ENCODE measurements at regions not wholly inside any gene's neighbourhood (a gene's known extent, or its start where the extent isn't known, plus 50 kb on each side); places are given as distances from the start of the nearest gene placed in this dataset.

GRCh38 chr14:53331247-53331646 is 178.1 kb upstream of the DDHD1 start (continued):
- TF ChIP-seq, protein P1, sequence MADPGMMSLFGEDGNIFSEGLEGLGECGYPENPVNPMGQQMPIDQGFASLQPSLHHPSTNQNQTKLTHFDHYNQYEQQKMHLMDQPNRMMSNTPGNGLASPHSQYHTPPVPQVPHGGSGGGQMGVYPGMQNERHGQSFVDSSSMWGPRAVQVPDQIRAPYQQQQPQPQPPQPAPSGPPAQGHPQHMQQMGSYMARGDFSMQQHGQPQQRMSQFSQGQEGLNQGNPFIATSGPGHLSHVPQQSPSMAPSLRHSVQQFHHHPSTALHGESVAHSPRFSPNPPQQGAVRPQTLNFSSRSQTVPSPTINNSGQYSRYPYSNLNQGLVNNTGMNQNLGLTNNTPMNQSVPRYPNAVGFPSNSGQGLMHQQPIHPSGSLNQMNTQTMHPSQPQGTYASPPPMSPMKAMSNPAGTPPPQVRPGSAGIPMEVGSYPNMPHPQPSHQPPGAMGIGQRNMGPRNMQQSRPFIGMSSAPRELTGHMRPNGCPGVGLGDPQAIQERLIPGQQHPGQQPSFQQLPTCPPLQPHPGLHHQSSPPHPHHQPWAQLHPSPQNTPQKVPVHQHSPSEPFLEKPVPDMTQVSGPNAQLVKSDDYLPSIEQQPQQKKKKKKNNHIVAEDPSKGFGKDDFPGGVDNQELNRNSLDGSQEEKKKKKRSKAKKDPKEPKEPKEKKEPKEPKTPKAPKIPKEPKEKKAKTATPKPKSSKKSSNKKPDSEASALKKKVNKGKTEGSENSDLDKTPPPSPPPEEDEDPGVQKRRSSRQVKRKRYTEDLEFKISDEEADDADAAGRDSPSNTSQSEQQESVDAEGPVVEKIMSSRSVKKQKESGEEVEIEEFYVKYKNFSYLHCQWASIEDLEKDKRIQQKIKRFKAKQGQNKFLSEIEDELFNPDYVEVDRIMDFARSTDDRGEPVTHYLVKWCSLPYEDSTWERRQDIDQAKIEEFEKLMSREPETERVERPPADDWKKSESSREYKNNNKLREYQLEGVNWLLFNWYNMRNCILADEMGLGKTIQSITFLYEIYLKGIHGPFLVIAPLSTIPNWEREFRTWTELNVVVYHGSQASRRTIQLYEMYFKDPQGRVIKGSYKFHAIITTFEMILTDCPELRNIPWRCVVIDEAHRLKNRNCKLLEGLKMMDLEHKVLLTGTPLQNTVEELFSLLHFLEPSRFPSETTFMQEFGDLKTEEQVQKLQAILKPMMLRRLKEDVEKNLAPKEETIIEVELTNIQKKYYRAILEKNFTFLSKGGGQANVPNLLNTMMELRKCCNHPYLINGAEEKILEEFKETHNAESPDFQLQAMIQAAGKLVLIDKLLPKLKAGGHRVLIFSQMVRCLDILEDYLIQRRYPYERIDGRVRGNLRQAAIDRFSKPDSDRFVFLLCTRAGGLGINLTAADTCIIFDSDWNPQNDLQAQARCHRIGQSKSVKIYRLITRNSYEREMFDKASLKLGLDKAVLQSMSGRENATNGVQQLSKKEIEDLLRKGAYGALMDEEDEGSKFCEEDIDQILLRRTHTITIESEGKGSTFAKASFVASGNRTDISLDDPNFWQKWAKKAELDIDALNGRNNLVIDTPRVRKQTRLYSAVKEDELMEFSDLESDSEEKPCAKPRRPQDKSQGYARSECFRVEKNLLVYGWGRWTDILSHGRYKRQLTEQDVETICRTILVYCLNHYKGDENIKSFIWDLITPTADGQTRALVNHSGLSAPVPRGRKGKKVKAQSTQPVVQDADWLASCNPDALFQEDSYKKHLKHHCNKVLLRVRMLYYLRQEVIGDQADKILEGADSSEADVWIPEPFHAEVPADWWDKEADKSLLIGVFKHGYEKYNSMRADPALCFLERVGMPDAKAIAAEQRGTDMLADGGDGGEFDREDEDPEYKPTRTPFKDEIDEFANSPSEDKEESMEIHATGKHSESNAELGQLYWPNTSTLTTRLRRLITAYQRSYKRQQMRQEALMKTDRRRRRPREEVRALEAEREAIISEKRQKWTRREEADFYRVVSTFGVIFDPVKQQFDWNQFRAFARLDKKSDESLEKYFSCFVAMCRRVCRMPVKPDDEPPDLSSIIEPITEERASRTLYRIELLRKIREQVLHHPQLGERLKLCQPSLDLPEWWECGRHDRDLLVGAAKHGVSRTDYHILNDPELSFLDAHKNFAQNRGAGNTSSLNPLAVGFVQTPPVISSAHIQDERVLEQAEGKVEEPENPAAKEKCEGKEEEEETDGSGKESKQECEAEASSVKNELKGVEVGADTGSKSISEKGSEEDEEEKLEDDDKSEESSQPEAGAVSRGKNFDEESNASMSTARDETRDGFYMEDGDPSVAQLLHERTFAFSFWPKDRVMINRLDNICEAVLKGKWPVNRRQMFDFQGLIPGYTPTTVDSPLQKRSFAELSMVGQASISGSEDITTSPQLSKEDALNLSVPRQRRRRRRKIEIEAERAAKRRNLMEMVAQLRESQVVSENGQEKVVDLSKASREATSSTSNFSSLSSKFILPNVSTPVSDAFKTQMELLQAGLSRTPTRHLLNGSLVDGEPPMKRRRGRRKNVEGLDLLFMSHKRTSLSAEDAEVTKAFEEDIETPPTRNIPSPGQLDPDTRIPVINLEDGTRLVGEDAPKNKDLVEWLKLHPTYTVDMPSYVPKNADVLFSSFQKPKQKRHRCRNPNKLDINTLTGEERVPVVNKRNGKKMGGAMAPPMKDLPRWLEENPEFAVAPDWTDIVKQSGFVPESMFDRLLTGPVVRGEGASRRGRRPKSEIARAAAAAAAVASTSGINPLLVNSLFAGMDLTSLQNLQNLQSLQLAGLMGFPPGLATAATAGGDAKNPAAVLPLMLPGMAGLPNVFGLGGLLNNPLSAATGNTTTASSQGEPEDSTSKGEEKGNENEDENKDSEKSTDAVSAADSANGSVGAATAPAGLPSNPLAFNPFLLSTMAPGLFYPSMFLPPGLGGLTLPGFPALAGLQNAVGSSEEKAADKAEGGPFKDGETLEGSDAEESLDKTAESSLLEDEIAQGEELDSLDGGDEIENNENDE (IDR thresholded peaks at IDR 0.05; ENCODE audit: insufficient replicate concordance, low read length): no peak
- TF ChIP-seq RXRA (IDR thresholded peaks at IDR 0.05; ENCODE audit: insufficient read depth, low read depth, low read length) (no peak), POLR2AphosphoS5 (IDR thresholded peaks at IDR 0.05; ENCODE audit: low read depth, low read length) (no peak), SIRT6 (IDR thresholded peaks at IDR 0.05; ENCODE audit: low read length) (no peak), RBBP5 (IDR thresholded peaks at IDR 0.05; ENCODE audit: borderline replicate concordance, low read depth, low read length) (no peak), CTCF (IDR thresholded peaks at IDR 0.05; ENCODE audit: control extremely low read depth in 1 of 3, insufficient read depth in 1 of 3, low read depth in 1 of 3, low read length in 3 of 3) (no peak), TBP (IDR thresholded peaks at IDR 0.05; ENCODE audit: low read depth, low read length) (no peak), USF2 (IDR thresholded peaks at IDR 0.05; ENCODE audit: low read length) (no peak), TAF1 (IDR thresholded peaks at IDR 0.05; ENCODE audit: low read depth, low read length) (no peak)

Data from H1 (cell line).